ENCODE measurements at regions not wholly inside any gene's neighbourhood (a gene's known extent, or its start where the extent isn't known, plus 50 kb on each side); places are given as distances from the start of the nearest gene placed in this dataset.

GRCh38 chr1:219687779-219688178 is 74.9 kb upstream of the ZC3H11B start:
- no peak for DNase-seq (ENCODE audit: low spot score in 2 of 2)
- intact Hi-C loops (cut with DNase I; ENCODE audit: low total_unique reads), result loop anchor here (1.0 kb wide), 1 partner anchor 35 kb away; no protein-coding TSS in a partner anchor
- TF ChIP-seq, protein P1, sequence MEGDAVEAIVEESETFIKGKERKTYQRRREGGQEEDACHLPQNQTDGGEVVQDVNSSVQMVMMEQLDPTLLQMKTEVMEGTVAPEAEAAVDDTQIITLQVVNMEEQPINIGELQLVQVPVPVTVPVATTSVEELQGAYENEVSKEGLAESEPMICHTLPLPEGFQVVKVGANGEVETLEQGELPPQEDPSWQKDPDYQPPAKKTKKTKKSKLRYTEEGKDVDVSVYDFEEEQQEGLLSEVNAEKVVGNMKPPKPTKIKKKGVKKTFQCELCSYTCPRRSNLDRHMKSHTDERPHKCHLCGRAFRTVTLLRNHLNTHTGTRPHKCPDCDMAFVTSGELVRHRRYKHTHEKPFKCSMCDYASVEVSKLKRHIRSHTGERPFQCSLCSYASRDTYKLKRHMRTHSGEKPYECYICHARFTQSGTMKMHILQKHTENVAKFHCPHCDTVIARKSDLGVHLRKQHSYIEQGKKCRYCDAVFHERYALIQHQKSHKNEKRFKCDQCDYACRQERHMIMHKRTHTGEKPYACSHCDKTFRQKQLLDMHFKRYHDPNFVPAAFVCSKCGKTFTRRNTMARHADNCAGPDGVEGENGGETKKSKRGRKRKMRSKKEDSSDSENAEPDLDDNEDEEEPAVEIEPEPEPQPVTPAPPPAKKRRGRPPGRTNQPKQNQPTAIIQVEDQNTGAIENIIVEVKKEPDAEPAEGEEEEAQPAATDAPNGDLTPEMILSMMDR (IDR thresholded peaks at IDR 0.05), result no peak
- no peak for TF ChIP-seq POLR2A (IDR thresholded peaks at IDR 0.05)
- no peak overlapping the region for H3K4me3 ChIP-seq (ENCODE audit: low read depth, poor library complexity, severe bottlenecking)

- no peak for TF ChIP-seq POLR2A (IDR thresholded peaks at IDR 0.05)
- TF ChIP-seq, protein P1 (IDR thresholded peaks at IDR 0.05), result no peak
- no peak for DNase-seq (ENCODE audit: low spot score in 2 of 2)
- H3K4me3 ChIP-seq (ENCODE audit: low read depth, poor library complexity, severe bottlenecking), result no peak overlapping the region
- intact Hi-C loops (cut with DNase I; ENCODE audit: low total_unique reads), result no loop called here
- 92 to 96% methylated on average over 2 of the region's 2 CpGs for WGBS, 2 donors
Measured at GRCh38 chr1:219686171-219686570, 73.3 kb upstream of the ZC3H11B start.

DNA sequence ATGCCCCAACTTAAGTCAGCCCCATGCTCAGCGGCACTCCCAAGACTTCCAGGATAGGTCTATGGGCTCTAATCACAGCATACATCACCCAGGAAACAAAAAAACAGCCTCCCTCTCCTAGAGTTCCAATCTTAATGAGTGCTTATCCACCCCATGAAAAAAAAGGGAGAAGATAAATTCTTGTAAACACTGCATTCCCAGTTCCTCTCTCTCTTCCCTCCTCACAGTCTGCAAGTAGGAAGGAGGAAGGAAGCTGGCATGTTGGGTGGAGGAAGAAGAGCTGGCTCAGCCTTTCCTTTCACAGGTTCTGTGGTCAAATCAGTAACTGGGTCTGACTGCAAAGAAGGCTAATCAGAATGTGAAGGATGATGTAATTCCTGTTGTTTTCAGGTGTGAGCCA is 69.9 kb upstream of the ZC3H11B start:
- intact Hi-C loops (cut with DNase I; ENCODE audit: low total_unique reads), result no loop called here
- DNase-seq (ENCODE audit: low spot score in 2 of 2), result no peak
- TF ChIP-seq POLR2A (IDR thresholded peaks at IDR 0.05), result no peak
- TF ChIP-seq, protein P1 (IDR thresholded peaks at IDR 0.05), result no peak
- H3K4me3 ChIP-seq (ENCODE audit: low read depth, poor library complexity, severe bottlenecking), result no peak overlapping the region
- WGBS, 2 donors, result 88 to 93% methylated on average over 1 of the region's 1 CpG

DNA sequence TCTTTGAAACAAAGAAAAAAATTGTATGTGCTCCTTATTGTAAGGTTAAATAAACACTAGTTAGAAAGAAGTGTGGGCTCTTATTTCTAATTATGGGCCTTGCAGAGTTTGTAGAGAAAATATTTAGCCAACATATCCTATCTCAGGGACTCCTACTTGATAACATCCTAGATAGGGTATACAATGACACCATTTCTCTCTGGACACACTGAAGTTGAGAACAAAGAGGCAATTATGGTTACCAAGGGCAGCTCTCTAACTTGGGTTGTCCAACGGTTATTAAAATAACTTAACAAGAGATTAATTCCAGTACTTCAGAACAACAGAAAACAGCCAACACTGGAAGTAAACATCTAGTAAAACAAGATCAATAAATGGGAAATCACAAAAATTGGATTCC is 69.0 kb upstream of the ZC3H11B start:
- WGBS, 2 donors, result 89 to 90% methylated on average over 1 of the region's 1 CpG
- DNase-seq (ENCODE audit: low spot score in 2 of 2), result no peak
- intact Hi-C loops (cut with DNase I; ENCODE audit: low total_unique reads), result no loop called here

DNA sequence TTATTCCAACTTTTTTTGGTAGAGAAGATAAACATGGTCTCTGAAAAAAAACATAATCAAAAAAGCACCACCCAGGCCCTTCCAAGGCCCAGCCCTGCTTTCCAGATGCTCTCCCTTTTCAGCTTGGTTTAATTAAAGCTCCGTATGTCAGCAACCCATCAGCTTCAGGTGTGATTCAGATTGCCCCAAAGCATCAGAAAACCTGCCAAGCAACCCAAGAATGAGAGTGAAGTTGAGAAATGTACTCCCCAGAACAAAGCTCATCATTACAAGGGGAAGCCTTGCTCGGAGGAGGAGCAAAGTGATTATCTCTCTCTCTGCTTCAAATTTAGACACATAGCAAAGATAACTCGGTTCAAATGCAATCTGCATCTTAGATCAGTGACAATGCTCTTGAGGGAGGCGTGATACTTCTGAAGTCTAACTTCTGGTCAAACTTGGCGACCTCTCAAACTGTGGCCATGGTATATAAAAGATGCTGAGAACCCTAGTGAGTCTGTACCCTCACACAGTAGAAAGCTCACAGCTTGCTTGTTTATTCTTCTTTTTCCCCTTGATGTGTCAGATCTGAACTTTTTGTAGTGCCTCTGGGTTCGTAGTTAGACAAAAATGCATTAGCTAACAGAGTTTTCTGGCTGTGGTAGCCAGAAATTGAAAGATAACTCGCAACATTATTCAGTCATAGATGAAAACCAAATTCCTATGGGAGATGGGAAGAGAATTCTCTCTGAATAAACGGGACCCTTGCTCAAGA is 63.3 kb upstream of the ZC3H11B start:
- WGBS, 2 donors, result 37 to 40% methylated on average over 8 of the region's 8 CpGs
- DNase-seq (ENCODE audit: low spot score in 2 of 2), result no peak
- intact Hi-C loops (cut with DNase I; ENCODE audit: low total_unique reads), result no loop called here
- no peak overlapping the region for H3K4me3 ChIP-seq (ENCODE audit: low read depth, poor library complexity, severe bottlenecking)
- TF ChIP-seq, protein P1 (IDR thresholded peaks at IDR 0.05), result no peak
- TF ChIP-seq POLR2A (IDR thresholded peaks at IDR 0.05), result no peak

More for the DNA sequence above, 69.0 kb upstream of the ZC3H11B start:
- H3K4me3 ChIP-seq (ENCODE audit: low read depth, poor library complexity, severe bottlenecking), result no peak overlapping the region
- TF ChIP-seq POLR2A (IDR thresholded peaks at IDR 0.05), result no peak
- TF ChIP-seq, protein P1 (IDR thresholded peaks at IDR 0.05), result no peak

Data from lower leg skin (tissue), 4 donors.